Vagina (tissue), 2 donors: ENCODE measurements at regions not wholly inside any gene's neighbourhood (a gene's known extent, or its start where the extent isn't known, plus 50 kb on each side); places are given as distances from the start of the nearest gene placed in this dataset.

ENCODE experiments used
- DNase-seq, 2 donors: peaks; one replicate each; pipeline ENCODE4 v3.0.0-alpha.2; 2017; ENCODE audit errors: extremely low spot score in 2 of 2
- H3K27ac ChIP-seq: fragments of 200-600 bp; sonication (generic); one replicate; pipeline ENCODE4 v1.5.1; 2019
- H3K27me3 ChIP-seq: fragments of 200-600 bp; sonication (generic); one replicate; pipeline ENCODE4 v1.5.1; 2019
- H3K36me3 ChIP-seq, 2 donors: fragments of 200-600 bp; sonication (generic); one replicate each; pipeline ENCODE4 v1.5.1; 2017 to 2019
- H3K4me1 ChIP-seq: fragments of 200-600 bp; sonication (generic); one replicate; pipeline ENCODE4 v1.5.1; 2019
- H3K4me3 ChIP-seq, 2 donors: fragments of 200-600 bp; sonication (generic); 1 replicate in 1 of 2; 2 replicates in 1 of 2; pipeline ENCODE4 v1.5.1; 2016 to 2019
- H3K9me3 ChIP-seq: fragments of 200-600 bp; sonication (generic); one replicate; pipeline ENCODE4 v1.5.1; 2019
- CTCF ChIP-seq, 3 experiments: fragments of 450-650 bp in 2 of 3; fragments of 200-600 bp in 1 of 3; sonication (generic) in 1 of 3; IDR thresholded peaks; one replicate each; pipeline ENCODE4 v1.5.1; 2017 to 2019; ENCODE audit warnings: antibody characterized with exemption in 3 of 3, mild to moderate bottlenecking in 2 of 3, moderate library complexity in 2 of 3
- POLR2A ChIP-seq, 2 donors: fragments of 450-650 bp; IDR thresholded peaks; one replicate each; pipeline ENCODE4 v1.6.1; 2017; ENCODE audit warnings: antibody characterized with exemption in 2 of 2, mild to moderate bottlenecking in 2 of 2, moderate library complexity in 2 of 2
- POLR2AphosphoS5 ChIP-seq, 2 donors: sonication (generic); formaldehyde crosslinking; IDR thresholded peaks; one replicate each; pipeline ENCODE4 v1.9.0; 2017; ENCODE audit warnings: antibody characterized with exemption in 2 of 2, mild to moderate bottlenecking in 2 of 2, low read depth in 1 of 2; ENCODE audit not compliant: insufficient read depth in 1 of 2
- intact Hi-C: fragments of 100-400 bp; cut with DNase I; formaldehyde crosslinking; loops from one replicate; pipeline ENCODE4 v1.15.1; 2023

- TF ChIP-seq POLR2AphosphoS5 (IDR thresholded peaks at IDR 0.05; ENCODE audit: insufficient read depth in 1 of 2, low read depth in 1 of 2) (no peak), POLR2A (IDR thresholded peaks at IDR 0.05) (no peak), CTCF (IDR thresholded peaks at IDR 0.05) (no peak)
Measured at GRCh38 chr2:145765874-145766273, 1246.0 kb upstream of the ZEB2 start.

GRCh38 chr2:145764631-145765030 is 1244.7 kb upstream of the ZEB2 start:
- no peaks in the 10 kb centered on the region for H3K27me3 ChIP-seq
- intact Hi-C loops = no loop called here
- H3K4me3 ChIP-seq = no peak overlapping the region
- TF ChIP-seq POLR2AphosphoS5 (IDR thresholded peaks at IDR 0.05; ENCODE audit: insufficient read depth in 1 of 2, low read depth in 1 of 2) (no peak), CTCF (IDR thresholded peaks at IDR 0.05) (no peak), POLR2A (IDR thresholded peaks at IDR 0.05) (no peak)
- no peak overlapping the region for H3K27ac ChIP-seq
- H3K4me1 ChIP-seq = peaks cover 8% of the 10 kb centered on the region
- no peaks in the 10 kb centered on the region for H3K9me3 ChIP-seq
- no peaks in the 10 kb centered on the region for H3K36me3 ChIP-seq
- DNase-seq = no peak

More at GRCh38 chr2:145765874-145766273, 1246.0 kb upstream of the ZEB2 start:
- no peaks in the 10 kb centered on the region for H3K9me3 ChIP-seq
- H3K36me3 ChIP-seq = no peaks in the 10 kb centered on the region
- H3K27me3 ChIP-seq = no peaks in the 10 kb centered on the region
- H3K27ac ChIP-seq = no peak overlapping the region
- peaks cover 6% of the 10 kb centered on the region for H3K4me1 ChIP-seq
- no peak for DNase-seq
- intact Hi-C loops = no loop called here
- H3K4me3 ChIP-seq = no peak overlapping the region

- Histone ChIP-seq H3K9me3 (no peaks in the 10 kb centered on the region), H3K36me3 (no peaks in the 10 kb centered on the region), H3K27me3 (no peaks in the 10 kb centered on the region), H3K27ac (no peak overlapping the region), H3K4me3 (no peak overlapping the region), H3K4me1 (peaks cover 8% of the 10 kb centered on the region)
- TF ChIP-seq POLR2A (IDR thresholded peaks at IDR 0.05) (no peak), POLR2AphosphoS5 (IDR thresholded peaks at IDR 0.05; ENCODE audit: insufficient read depth in 1 of 2, low read depth in 1 of 2) (no peak), CTCF (IDR thresholded peaks at IDR 0.05) (no peak)
- DNase-seq = no peak
- intact Hi-C loops = no loop called here
Measured at GRCh38 chr2:145760781-145761649, 1241.1 kb upstream of the ZEB2 start.

GRCh38 chr2:145759228-145759915 is 1239.5 kb upstream of the ZEB2 start:
- no peak for TF ChIP-seq CTCF (IDR thresholded peaks at IDR 0.05)
- TF ChIP-seq POLR2A (IDR thresholded peaks at IDR 0.05) = no peak
- Histone ChIP-seq H3K4me1 (peaks cover 8% of the 10 kb centered on the region), H3K27me3 (no peaks in the 10 kb centered on the region), H3K36me3 (no peaks in the 10 kb centered on the region), H3K4me3 (no peak overlapping the region), H3K9me3 (no peaks in the 10 kb centered on the region), H3K27ac (no peak overlapping the region)
- intact Hi-C loops = no loop called here
- DNase-seq = no peak
